GM12891 (cell line): ENCODE measurements at regions not wholly inside any gene's neighbourhood (a gene's known extent, or its start where the extent isn't known, plus 50 kb on each side); places are given as distances from the start of the nearest gene placed in this dataset.

Experiments
- PAX5 ChIP-seq: IDR thresholded peaks from 2 replicates; pipeline ENCODE4 v1.6.1; 2011; ENCODE audit warnings: low read length, moderate library complexity, mild to moderate bottlenecking; ENCODE audit not compliant: insufficient read depth, severe bottlenecking
- POLR2A ChIP-seq: IDR thresholded peaks from 2 replicates; pipeline ENCODE4 v1.6.1; 2011; ENCODE audit warnings: low read depth, low read length, control low read depth
- POLR2AphosphoS5 ChIP-seq: IDR thresholded peaks from 2 replicates; pipeline ENCODE4 v1.6.1; 2011; ENCODE audit warnings: low read depth, low read length, control low read depth
- POU2F2 ChIP-seq: IDR thresholded peaks from 2 replicates; pipeline ENCODE4 v1.6.1; 2011; ENCODE audit warnings: low read depth, mild to moderate bottlenecking, control low read depth, low read length, moderate library complexity
- SPI1 ChIP-seq: IDR thresholded peaks from 2 replicates; pipeline ENCODE4 v1.6.1; 2011; ENCODE audit warnings: low read depth, low read length, control low read depth
- TAF1 ChIP-seq: IDR thresholded peaks from 2 replicates; pipeline ENCODE4 v1.6.1; 2011; ENCODE audit warnings: low read depth, low read length, control low read depth

DNA sequence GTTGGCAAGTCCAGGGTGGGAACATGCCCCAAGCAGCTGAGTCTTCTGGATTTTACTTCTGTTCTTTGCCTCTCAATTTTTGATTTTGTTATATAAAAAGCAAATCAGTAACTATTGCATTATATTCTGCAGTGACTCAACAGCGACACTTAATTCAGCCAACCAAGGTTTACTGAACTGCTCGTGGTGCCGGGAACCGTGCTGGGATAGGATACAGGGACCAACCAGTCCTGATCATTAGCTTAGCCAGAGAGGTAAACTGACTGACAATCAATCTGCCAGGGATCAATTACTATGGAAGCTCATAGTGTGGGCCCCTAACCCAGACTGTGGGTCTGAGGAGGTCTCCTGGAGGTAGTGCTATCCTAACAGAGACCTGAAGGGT is 68.4 kb upstream of the ZNF281 start:
- TF ChIP-seq POLR2A (no peak), POLR2AphosphoS5 (no peak), TAF1 (no peak), SPI1 (no peak), POU2F2 (no peak), PAX5 (no peak)
